ENCODE measurements at regions not wholly inside any gene's neighbourhood (a gene's known extent, or its start where the extent isn't known, plus 50 kb on each side); places are given as distances from the start of the nearest gene placed in this dataset.

GRCh38 chr9:99721898-99722297 is 99.8 kb upstream of the NR4A3 start:
- H3K4me1 ChIP-seq (ENCODE audit: insufficient read depth, low read length, severe bottlenecking) = no peaks in the 10 kb centered on the region
- H3K4me3 ChIP-seq (ENCODE audit: low read depth, low read length, poor library complexity, severe bottlenecking) = no peak overlapping the region
- H3K9ac ChIP-seq (ENCODE audit: low read length) = no peak overlapping the region
- H3K27ac ChIP-seq (ENCODE audit: low read depth, low read length, poor library complexity, severe bottlenecking) = no peak overlapping the region
- H3F3A ChIP-seq (ENCODE audit: insufficient read depth, low read length) = no peaks in the 10 kb centered on the region
- no peaks in the 10 kb centered on the region for H4K20me1 ChIP-seq (ENCODE audit: insufficient read depth, low read length)
- H3K79me2 ChIP-seq (ENCODE audit: insufficient read depth, low read length) = no peaks in the 10 kb centered on the region
- H3K4me2 ChIP-seq (ENCODE audit: low read length) = no peak overlapping the region
- no peaks in the 10 kb centered on the region for H3K36me3 ChIP-seq (ENCODE audit: insufficient read depth, low read length)
- no peak overlapping the region for H2AFZ ChIP-seq (ENCODE audit: low read length)
- no peaks in the 10 kb centered on the region; the same call in 1 of the 2 replicates for H3K27me3 ChIP-seq (ENCODE audit: insufficient read depth, low read length)
- TF ChIP-seq EZH2 (IDR thresholded peaks at IDR 0.05; ENCODE audit: borderline replicate concordance, low read length) (no peak), CTCF (IDR thresholded peaks at IDR 0.05; ENCODE audit: low read length) (no peak)
- H3K9me2 ChIP-seq (ENCODE audit: low read depth, low read length) = no peaks in the 10 kb centered on the region
- no peaks in the 10 kb centered on the region for H3K9me3 ChIP-seq (ENCODE audit: low read length)

- H3K36me3 ChIP-seq (ENCODE audit: insufficient read depth, low read length) = no peaks in the 10 kb centered on the region
- H3F3A ChIP-seq (ENCODE audit: insufficient read depth, low read length) = no peaks in the 10 kb centered on the region
- no peak overlapping the region for H3K27ac ChIP-seq (ENCODE audit: low read depth, low read length, poor library complexity, severe bottlenecking)
- no peak overlapping the region for H2AFZ ChIP-seq (ENCODE audit: low read length)
- H3K9ac ChIP-seq (ENCODE audit: low read length) = no peak overlapping the region
- H3K4me2 ChIP-seq (ENCODE audit: low read length) = no peak overlapping the region
- no peaks in the 10 kb centered on the region for H3K9me3 ChIP-seq (ENCODE audit: low read length)
- H3K9me2 ChIP-seq (ENCODE audit: low read depth, low read length) = no peaks in the 10 kb centered on the region
- H3K4me1 ChIP-seq (ENCODE audit: insufficient read depth, low read length, severe bottlenecking) = no peaks in the 10 kb centered on the region
- TF ChIP-seq CTCF (IDR thresholded peaks at IDR 0.05; ENCODE audit: low read length) (no peak), EZH2 (IDR thresholded peaks at IDR 0.05; ENCODE audit: borderline replicate concordance, low read length) (no peak)
- no peaks in the 10 kb centered on the region for H3K79me2 ChIP-seq (ENCODE audit: insufficient read depth, low read length)
- no peaks in the 10 kb centered on the region for H4K20me1 ChIP-seq (ENCODE audit: insufficient read depth, low read length)
- H3K4me3 ChIP-seq (ENCODE audit: low read depth, low read length, poor library complexity, severe bottlenecking) = no peak overlapping the region
- H3K27me3 ChIP-seq (ENCODE audit: insufficient read depth, low read length) = no peaks in the 10 kb centered on the region; the same call in 1 of the 2 replicates
Observed at GRCh38 chr9:99722877-99723276, 98.8 kb upstream of the NR4A3 start.

- Histone ChIP-seq H3K4me2 (ENCODE audit: low read length) (no peak overlapping the region), H3K79me2 (ENCODE audit: insufficient read depth, low read length) (no peaks in the 10 kb centered on the region), H3K9ac (ENCODE audit: low read length) (no peak overlapping the region), H3K9me3 (ENCODE audit: low read length) (no peaks in the 10 kb centered on the region), H3K27ac (ENCODE audit: low read depth, low read length, poor library complexity, severe bottlenecking) (no peak overlapping the region), H3K4me1 (ENCODE audit: insufficient read depth, low read length, severe bottlenecking) (no peaks in the 10 kb centered on the region), H4K20me1 (ENCODE audit: insufficient read depth, low read length) (no peaks in the 10 kb centered on the region), H3K9me2 (ENCODE audit: low read depth, low read length) (no peaks in the 10 kb centered on the region), H3K27me3 (ENCODE audit: insufficient read depth, low read length) (no peaks in the 10 kb centered on the region; the same call in 1 of the 2 replicates), H3F3A (ENCODE audit: insufficient read depth, low read length) (no peaks in the 10 kb centered on the region), H2AFZ (ENCODE audit: low read length) (no peak overlapping the region), H3K36me3 (ENCODE audit: insufficient read depth, low read length) (no peaks in the 10 kb centered on the region), H3K4me3 (ENCODE audit: low read depth, low read length, poor library complexity, severe bottlenecking) (no peak overlapping the region)
- TF ChIP-seq CTCF (IDR thresholded peaks at IDR 0.05; ENCODE audit: low read length) (no peak), EZH2 (IDR thresholded peaks at IDR 0.05; ENCODE audit: borderline replicate concordance, low read length) (no peak)
Observed at GRCh38 chr9:99724640-99725039, 97.0 kb upstream of the NR4A3 start.
